AG09309 (cell line): ENCODE measurements at regions not wholly inside any gene's neighbourhood (a gene's known extent, or its start where the extent isn't known, plus 50 kb on each side); places are given as distances from the start of the nearest gene placed in this dataset.

Experiments
- DNase-seq: peaks from one replicate; pipeline ENCODE4 v3.0.0-alpha.2; 2010; ENCODE audit warnings: low read depth
- H3K4me3 ChIP-seq: 2 replicates; pipeline ENCODE4 v1.5.1; 2011; ENCODE audit warnings: mild to moderate bottlenecking, low read depth, low read length, moderate library complexity; ENCODE audit not compliant: control insufficient read depth
- CTCF ChIP-seq: IDR thresholded peaks from 2 replicates; pipeline ENCODE4 v1.5.1; 2011; ENCODE audit warnings: mild to moderate bottlenecking, low read depth, low read length, inconsistent platforms; ENCODE audit not compliant: insufficient read depth, control insufficient read depth; ENCODE audit errors: missing control alignments

- DNase-seq: no peak
- H3K4me3 ChIP-seq: no peak overlapping the region
- no peak for TF ChIP-seq CTCF
These were observed 517.8 kb downstream of the SLITRK5 start for GRCh38 chr13:88188986-88189385.

GRCh38 chr13:88189728-88190127 lies 518.6 kb downstream of the SLITRK5 start:
- no peak overlapping the region for H3K4me3 ChIP-seq
- no peak for DNase-seq
- TF ChIP-seq CTCF: no peak

GRCh38 chr13:88196106-88196505 lies 524.9 kb downstream of the SLITRK5 start:
- TF ChIP-seq CTCF: no peak
- no peak for DNase-seq
- no peak overlapping the region for H3K4me3 ChIP-seq

- TF ChIP-seq CTCF: no peak
- no peak for DNase-seq
- H3K4me3 ChIP-seq: no peak overlapping the region
These were observed 546.2 kb downstream of the SLITRK5 start for GRCh38 chr13:88217372-88217771.

GRCh38 chr13:88217883-88218282 lies 546.7 kb downstream of the SLITRK5 start:
- no peak overlapping the region for H3K4me3 ChIP-seq
- no peak for TF ChIP-seq CTCF
- no peak for DNase-seq

GRCh38 chr13:88223958-88224357 lies 552.8 kb downstream of the SLITRK5 start:
- DNase-seq: no peak
- no peak overlapping the region for H3K4me3 ChIP-seq
- TF ChIP-seq CTCF: no peak

GRCh38 chr13:88235441-88235840 lies 564.3 kb downstream of the SLITRK5 start:
- no peak for DNase-seq
- no peak overlapping the region for H3K4me3 ChIP-seq
- no peak for TF ChIP-seq CTCF
